ENCODE measurements at regions not wholly inside any gene's neighbourhood (a gene's known extent, or its start where the extent isn't known, plus 50 kb on each side); places are given as distances from the start of the nearest gene placed in this dataset.

- TF ChIP-seq EZH2 (IDR thresholded peaks at IDR 0.05; ENCODE audit: insufficient read depth, poor library complexity, severe bottlenecking) = no peak
- no peak for TF ChIP-seq EZH2phosphoT487 (IDR thresholded peaks at IDR 0.05; ENCODE audit: insufficient read depth, low read depth)
Observed at GRCh38 chr22:25390297-25391240, 171.1 kb downstream of the CRYBB2 start.

Data from GM23248 (cell line).